Neural progenitor cell (in vitro differentiated cells): ENCODE measurements at regions not wholly inside any gene's neighbourhood (a gene's known extent, or its start where the extent isn't known, plus 50 kb on each side); places are given as distances from the start of the nearest gene placed in this dataset.

Source experiments
- CTCF ChIP-seq: fragments of 200-600 bp; sonication (generic); IDR thresholded peaks from 2 replicates; pipeline ENCODE4 v1.5.1; 2017; ENCODE audit warnings: antibody characterized with exemption, mild to moderate bottlenecking
- EZH2phosphoT487 ChIP-seq: fragments of 200-600 bp; sonication (generic); IDR thresholded peaks from 2 replicates; pipeline ENCODE4 v1.6.1; 2017; ENCODE audit warnings: antibody characterized with exemption

- TF ChIP-seq CTCF (no peak), EZH2phosphoT487 (no peak)
These were observed 85.7 kb upstream of the HS3ST2 start for GRCh38 chr16:22728167-22728836.
